ENCODE measurements at regions not wholly inside any gene's neighbourhood (a gene's known extent, or its start where the extent isn't known, plus 50 kb on each side); places are given as distances from the start of the nearest gene placed in this dataset.

- 70 to 79% methylated on average over 4 of the region's 4 CpGs for WGBS, 2 donors
- no peak for TF ChIP-seq POLR2A (IDR thresholded peaks at IDR 0.05)
- TF ChIP-seq, protein P1, sequence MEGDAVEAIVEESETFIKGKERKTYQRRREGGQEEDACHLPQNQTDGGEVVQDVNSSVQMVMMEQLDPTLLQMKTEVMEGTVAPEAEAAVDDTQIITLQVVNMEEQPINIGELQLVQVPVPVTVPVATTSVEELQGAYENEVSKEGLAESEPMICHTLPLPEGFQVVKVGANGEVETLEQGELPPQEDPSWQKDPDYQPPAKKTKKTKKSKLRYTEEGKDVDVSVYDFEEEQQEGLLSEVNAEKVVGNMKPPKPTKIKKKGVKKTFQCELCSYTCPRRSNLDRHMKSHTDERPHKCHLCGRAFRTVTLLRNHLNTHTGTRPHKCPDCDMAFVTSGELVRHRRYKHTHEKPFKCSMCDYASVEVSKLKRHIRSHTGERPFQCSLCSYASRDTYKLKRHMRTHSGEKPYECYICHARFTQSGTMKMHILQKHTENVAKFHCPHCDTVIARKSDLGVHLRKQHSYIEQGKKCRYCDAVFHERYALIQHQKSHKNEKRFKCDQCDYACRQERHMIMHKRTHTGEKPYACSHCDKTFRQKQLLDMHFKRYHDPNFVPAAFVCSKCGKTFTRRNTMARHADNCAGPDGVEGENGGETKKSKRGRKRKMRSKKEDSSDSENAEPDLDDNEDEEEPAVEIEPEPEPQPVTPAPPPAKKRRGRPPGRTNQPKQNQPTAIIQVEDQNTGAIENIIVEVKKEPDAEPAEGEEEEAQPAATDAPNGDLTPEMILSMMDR (IDR thresholded peaks at IDR 0.05), result no peak
- H3K4me3 ChIP-seq (ENCODE audit: low read depth, poor library complexity, severe bottlenecking), result no peak overlapping the region
- no peak for DNase-seq (ENCODE audit: low spot score in 2 of 2)
- intact Hi-C loops (cut with DNase I; ENCODE audit: low total_unique reads), result no loop called here
Measured at GRCh38 chr1:58883888-58884482, 100.1 kb upstream of the JUN start.

GRCh38 chr1:58884706-58885661 lies 101.1 kb upstream of the JUN start:
- H3K4me3 ChIP-seq (ENCODE audit: low read depth, poor library complexity, severe bottlenecking), result no peak overlapping the region
- TF ChIP-seq POLR2A (IDR thresholded peaks at IDR 0.05), result no peak
- TF ChIP-seq, protein P1 (IDR thresholded peaks at IDR 0.05), result peak in 1 of 3 donors; percentile 95
- intact Hi-C loops (cut with DNase I; ENCODE audit: low total_unique reads), result no loop called here
- DNase-seq (ENCODE audit: low spot score in 2 of 2), result peak in 1 of 2 donors; percentile 90
- 64 to 66% methylated on average over 8 of the region's 8 CpGs for WGBS, 2 donors

- DNase-seq (ENCODE audit: low spot score in 2 of 2), result no peak
- no peak for TF ChIP-seq POLR2A (IDR thresholded peaks at IDR 0.05)
- TF ChIP-seq, protein P1 (IDR thresholded peaks at IDR 0.05), result no peak
Measured at GRCh38 chr1:58885998-58886397, 102.2 kb upstream of the JUN start.

DNA sequence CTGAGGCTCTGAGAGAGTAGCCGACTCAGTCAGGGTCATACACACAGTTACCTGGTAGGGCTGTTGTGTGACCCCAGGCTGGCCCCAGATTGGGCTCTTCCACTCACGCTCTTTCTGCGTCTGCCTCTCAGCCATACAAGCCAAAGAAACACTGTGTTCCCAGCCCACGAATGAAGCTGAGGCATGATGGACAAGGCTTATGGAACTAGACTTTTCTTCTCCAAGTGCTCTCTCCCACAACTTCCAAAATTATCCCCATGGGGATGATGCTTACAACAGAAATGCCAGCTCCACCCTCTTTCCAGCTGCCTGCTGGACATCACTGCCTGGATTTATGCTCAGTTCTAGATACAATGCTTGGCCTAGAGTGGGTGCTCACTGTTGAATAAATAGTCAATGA lies 102.8 kb upstream of the JUN start:
- H3K4me3 ChIP-seq (ENCODE audit: low read depth, poor library complexity, severe bottlenecking), result no peak overlapping the region
- DNase-seq (ENCODE audit: low spot score in 2 of 2), result no peak
- WGBS, 2 donors, result 66% methylated on average over 4 of the region's 4 CpGs
- intact Hi-C loops (cut with DNase I; ENCODE audit: low total_unique reads), result no loop called here
- TF ChIP-seq, protein P1 (IDR thresholded peaks at IDR 0.05), result no peak
- TF ChIP-seq POLR2A (IDR thresholded peaks at IDR 0.05), result no peak

More at GRCh38 chr1:58885998-58886397, 102.2 kb upstream of the JUN start:
- 44 to 64% methylated on average over 5 of the region's 5 CpGs for WGBS, 2 donors
- intact Hi-C loops (cut with DNase I; ENCODE audit: low total_unique reads), result no loop called here
- H3K4me3 ChIP-seq (ENCODE audit: low read depth, poor library complexity, severe bottlenecking), result no peak overlapping the region

DNA sequence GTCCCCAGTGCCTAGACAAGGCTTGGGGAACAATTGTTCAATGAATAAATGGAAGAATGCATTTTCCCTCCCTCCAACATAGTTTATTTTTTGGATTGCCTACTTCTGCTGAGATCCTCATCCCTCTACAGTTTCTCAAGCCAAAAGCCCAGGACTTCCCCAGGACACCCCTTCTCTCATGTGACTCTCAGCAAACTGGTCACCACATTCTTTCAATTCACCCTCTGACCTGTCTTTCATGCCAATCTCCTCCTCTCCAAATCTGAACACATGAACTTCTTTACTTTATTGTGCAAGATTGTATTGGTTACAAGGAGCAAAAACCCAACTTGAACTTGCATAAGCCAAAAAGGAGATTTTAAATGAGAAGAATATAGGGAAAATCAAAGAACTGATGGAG lies 103.2 kb upstream of the JUN start:
- no peak overlapping the region for H3K4me3 ChIP-seq (ENCODE audit: low read depth, poor library complexity, severe bottlenecking)
- TF ChIP-seq, protein P1 (IDR thresholded peaks at IDR 0.05), result no peak
- TF ChIP-seq POLR2A (IDR thresholded peaks at IDR 0.05), result no peak
- DNase-seq (ENCODE audit: low spot score in 2 of 2), result no peak
- intact Hi-C loops (cut with DNase I; ENCODE audit: low total_unique reads), result no loop called here

All from lower leg skin (tissue), 4 donors.